HFFc6 (cell line): ENCODE measurements at regions not wholly inside any gene's neighbourhood (a gene's known extent, or its start where the extent isn't known, plus 50 kb on each side); places are given as distances from the start of the nearest gene placed in this dataset.

Experiments used
- DNase-seq: peaks from one replicate; pipeline ENCODE4 v3.0.0-alpha.2; 2018
- H3K27ac Mint-ChIP-seq: 2 replicates; pipeline ENCODE4 v1.8.0; 2020; ENCODE audit warnings: mild to moderate bottlenecking, mixed read lengths
- H3K27me3 Mint-ChIP-seq: 2 replicates; pipeline ENCODE4 v1.8.0; 2021; ENCODE audit warnings: mild to moderate bottlenecking, moderate library complexity, mixed read lengths; ENCODE audit not compliant: insufficient read depth
- H3K36me3 Mint-ChIP-seq: 2 replicates; pipeline ENCODE4 v1.8.0; 2021; ENCODE audit warnings: low read depth, mixed read lengths
- H3K4me1 Mint-ChIP-seq: 2 replicates; pipeline ENCODE4 v1.8.0; 2020; ENCODE audit warnings: low read depth, mixed read lengths
- H3K4me3 Mint-ChIP-seq: 2 replicates; pipeline ENCODE4 v1.8.0; 2020; ENCODE audit warnings: mild to moderate bottlenecking, moderate library complexity, mixed read lengths
- H3K9me3 Mint-ChIP-seq: 2 replicates; pipeline ENCODE4 v1.8.0; 2020; ENCODE audit warnings: mild to moderate bottlenecking, mixed read lengths
- TF ChIP-seq, protein P1 (sequence below): fragments of 200-600 bp; sonication (generic); IDR thresholded peaks from 2 replicates; pipeline ENCODE4 v1.5.0; 2021; ENCODE audit warnings: antibody characterized with exemption, mild to moderate bottlenecking

DNA sequence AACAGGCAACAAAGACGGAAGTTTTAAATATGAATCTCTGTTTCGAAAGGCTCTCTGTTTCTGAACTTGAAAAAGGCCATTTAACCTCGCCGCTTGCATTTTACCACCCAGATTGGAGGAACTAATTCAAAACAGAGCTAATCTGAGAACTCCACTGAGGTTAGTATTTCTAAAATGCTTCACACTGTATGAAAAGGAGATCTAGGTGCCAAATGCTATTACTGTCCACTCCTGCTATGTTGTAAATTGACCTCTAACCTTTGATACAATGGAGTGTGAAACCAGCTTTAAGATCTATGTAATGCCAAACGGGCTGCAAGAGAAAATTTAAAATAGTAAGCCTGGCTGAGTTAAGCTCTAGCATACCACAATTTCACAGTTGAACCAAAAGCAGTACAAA is 364.5 kb downstream of the IRS1 start:
- peaks cover 56% of the 10 kb centered on the region for H3K4me1 Mint-ChIP-seq
- no peaks in the 10 kb centered on the region for H3K27me3 Mint-ChIP-seq
- TF ChIP-seq, protein P1, sequence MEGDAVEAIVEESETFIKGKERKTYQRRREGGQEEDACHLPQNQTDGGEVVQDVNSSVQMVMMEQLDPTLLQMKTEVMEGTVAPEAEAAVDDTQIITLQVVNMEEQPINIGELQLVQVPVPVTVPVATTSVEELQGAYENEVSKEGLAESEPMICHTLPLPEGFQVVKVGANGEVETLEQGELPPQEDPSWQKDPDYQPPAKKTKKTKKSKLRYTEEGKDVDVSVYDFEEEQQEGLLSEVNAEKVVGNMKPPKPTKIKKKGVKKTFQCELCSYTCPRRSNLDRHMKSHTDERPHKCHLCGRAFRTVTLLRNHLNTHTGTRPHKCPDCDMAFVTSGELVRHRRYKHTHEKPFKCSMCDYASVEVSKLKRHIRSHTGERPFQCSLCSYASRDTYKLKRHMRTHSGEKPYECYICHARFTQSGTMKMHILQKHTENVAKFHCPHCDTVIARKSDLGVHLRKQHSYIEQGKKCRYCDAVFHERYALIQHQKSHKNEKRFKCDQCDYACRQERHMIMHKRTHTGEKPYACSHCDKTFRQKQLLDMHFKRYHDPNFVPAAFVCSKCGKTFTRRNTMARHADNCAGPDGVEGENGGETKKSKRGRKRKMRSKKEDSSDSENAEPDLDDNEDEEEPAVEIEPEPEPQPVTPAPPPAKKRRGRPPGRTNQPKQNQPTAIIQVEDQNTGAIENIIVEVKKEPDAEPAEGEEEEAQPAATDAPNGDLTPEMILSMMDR, result no peak
- DNase-seq, result no peak
- H3K4me3 Mint-ChIP-seq, result no peak overlapping the region
- H3K27ac Mint-ChIP-seq, result no peak overlapping the region
- H3K9me3 Mint-ChIP-seq, result peaks cover 4% of the 10 kb centered on the region; the same call in 1 of the 2 replicates
- H3K36me3 Mint-ChIP-seq, result peaks cover 6% of the 10 kb centered on the region

DNA sequence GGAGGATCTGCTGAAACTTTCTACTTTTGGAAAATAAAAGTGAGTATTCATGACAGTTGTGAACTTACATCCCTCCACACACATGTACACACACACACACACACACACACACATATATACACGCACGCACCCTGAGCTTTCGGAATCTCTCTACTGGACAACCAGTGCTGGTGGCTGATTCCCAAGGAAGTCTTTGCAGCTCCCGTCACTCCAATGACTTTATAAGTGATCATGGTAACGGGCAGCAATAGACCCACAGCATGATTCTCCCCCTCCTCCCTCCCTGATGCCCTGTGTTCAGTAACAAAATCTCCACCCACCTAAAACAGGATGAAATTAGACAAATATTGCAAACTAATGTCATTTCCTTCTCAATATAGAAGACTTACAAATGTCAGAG is 364.9 kb downstream of the IRS1 start:
- no peak for DNase-seq
- Mint-ChIP-seq H3K9me3 (peaks cover 4% of the 10 kb centered on the region; the same call in 1 of the 2 replicates), H3K4me3 (no peak overlapping the region), H3K27me3 (no peaks in the 10 kb centered on the region; the same call in 1 of the 2 replicates), H3K36me3 (peaks cover 6% of the 10 kb centered on the region), H3K27ac (no peak overlapping the region), H3K4me1 (peaks cover 56% of the 10 kb centered on the region)
- TF ChIP-seq, protein P1, result no peak

DNA sequence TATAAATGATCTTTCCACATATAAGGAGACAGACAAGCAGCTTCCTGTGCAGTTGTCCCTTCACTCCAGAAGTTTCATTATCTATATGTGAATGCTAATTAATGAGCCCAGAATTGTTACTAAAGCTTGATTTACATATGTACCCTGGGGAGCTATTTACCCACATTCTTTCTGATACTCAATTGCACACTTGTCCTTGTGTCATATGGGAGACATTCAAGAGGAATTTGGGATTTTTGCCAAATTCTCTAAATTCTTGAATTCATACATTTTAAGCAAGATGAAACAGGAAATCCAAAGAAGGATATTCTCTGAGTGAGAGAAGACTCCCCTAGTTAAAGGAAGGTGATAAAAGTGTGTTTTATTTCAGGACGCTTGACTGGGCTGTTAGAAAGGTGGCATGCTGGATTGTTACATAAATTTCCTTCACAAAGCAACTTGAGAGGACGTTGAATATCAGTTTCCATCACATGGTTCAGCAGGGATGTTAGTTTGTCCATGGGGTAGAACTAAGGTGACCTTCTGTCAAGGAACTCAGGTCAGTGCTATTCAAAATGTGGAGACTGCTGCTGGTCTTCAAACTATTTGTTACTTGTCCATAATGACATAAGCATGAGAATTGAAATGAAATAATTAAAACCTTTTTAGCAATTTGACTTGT is 368.2 kb downstream of the IRS1 start:
- TF ChIP-seq, protein P1, result no peak
- Mint-ChIP-seq H3K9me3 (peaks cover 4% of the 10 kb centered on the region; the same call in 1 of the 2 replicates), H3K27ac (peak overlapping the region; percentile 57), H3K36me3 (peaks cover 6% of the 10 kb centered on the region), H3K27me3 (no peaks in the 10 kb centered on the region; the same call in 1 of the 2 replicates), H3K4me1 (peaks cover 78% of the 10 kb centered on the region), H3K4me3 (peak overlapping the region; percentile 20)
- peak; percentile 55 for DNase-seq

DNA sequence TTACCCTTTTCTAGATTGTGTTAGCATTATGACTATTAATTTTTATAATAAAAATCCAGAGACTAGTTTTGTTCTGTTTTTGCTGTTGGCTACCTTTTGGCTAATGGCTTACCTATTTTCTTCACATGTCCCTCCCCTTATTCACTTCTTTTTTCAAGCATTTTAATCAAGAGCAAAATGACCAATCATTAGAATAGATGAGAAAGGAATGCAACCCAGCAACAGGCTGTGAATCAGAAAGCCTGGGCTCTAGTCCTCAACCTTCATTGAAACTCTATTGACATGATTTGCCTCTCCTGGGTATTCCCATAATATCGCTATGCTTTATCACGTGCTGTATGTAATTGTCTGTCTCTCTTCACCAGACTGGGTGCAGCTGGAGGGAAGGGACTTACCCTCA is 370.1 kb downstream of the IRS1 start:
- TF ChIP-seq, protein P1, result no peak
- no peak for DNase-seq

DNA sequence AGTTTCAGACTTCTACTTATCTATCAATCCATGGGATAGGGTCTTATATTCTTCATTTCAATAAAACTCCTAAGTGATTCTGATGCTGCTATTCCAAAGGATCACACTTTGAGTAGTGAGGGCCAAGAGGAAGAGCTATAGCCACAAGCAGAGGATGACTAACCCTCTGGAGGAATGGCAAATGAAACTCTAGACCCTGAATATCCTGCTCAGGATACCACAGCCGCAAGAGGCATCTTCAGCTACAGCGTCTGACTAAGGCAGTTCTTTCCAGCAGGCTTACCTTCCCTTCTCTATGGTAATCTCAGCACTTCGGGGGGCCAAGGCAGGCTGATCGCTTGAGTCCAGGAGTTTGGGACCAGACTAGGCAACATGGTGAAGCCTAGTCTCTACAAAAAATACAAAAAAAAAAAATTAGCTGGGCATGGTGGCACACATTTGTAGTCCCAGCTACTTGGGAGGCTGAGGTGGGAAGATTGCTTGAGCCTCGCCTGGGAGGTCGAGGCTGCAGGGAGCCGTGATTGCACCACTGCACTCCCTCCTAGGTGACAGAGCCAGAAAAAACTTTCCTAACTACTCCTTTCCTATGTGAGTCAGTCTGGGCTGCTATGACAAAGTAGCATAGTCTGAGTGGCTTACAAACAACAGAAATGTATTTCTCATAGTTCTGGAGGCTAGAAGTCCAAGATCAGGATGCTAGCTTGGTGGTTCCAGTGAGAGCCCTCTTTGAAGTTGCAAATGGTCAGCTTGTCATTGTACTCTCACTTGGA is 371.9 kb downstream of the IRS1 start:
- peak overlapping the region; percentile 86 for H3K4me3 Mint-ChIP-seq
- peaks cover 96% of the 10 kb centered on the region for H3K4me1 Mint-ChIP-seq
- no peaks in the 10 kb centered on the region; the same call in 1 of the 2 replicates for H3K27me3 Mint-ChIP-seq
- TF ChIP-seq, protein P1, result peak; percentile 3; the same call in 1 of the 2 replicates
- peak overlapping the region; percentile 99 for H3K27ac Mint-ChIP-seq
- H3K9me3 Mint-ChIP-seq, result no peaks in the 10 kb centered on the region
- peak; percentile 90 for DNase-seq
- no peaks in the 10 kb centered on the region; the same call in 1 of the 2 replicates for H3K36me3 Mint-ChIP-seq

More for the DNA sequence above, 370.1 kb downstream of the IRS1 start:
- Mint-ChIP-seq H3K27me3 (no peaks in the 10 kb centered on the region; the same call in 1 of the 2 replicates), H3K27ac (no peak overlapping the region; the same call in 1 of the 2 replicates), H3K36me3 (no peaks in the 10 kb centered on the region; the same call in 1 of the 2 replicates), H3K9me3 (no peaks in the 10 kb centered on the region), H3K4me3 (no peak overlapping the region), H3K4me1 (peaks cover 83% of the 10 kb centered on the region)
